Caco-2 (cell line): ENCODE measurements at regions not wholly inside any gene's neighbourhood (a gene's known extent, or its start where the extent isn't known, plus 50 kb on each side); places are given as distances from the start of the nearest gene placed in this dataset.

Experiments
- BruUV-seq: library from RNA; stranded (reverse); fragments of 400-500 nt; replicated peaks from 2 replicates; lab custom pipeline; 2021; lab: Mats Ljungman, UMichigan
- CTCF ChIA-PET: fragments of 300-600 bp; sonication (Branson Sonifier 250); formaldehyde crosslinking; loops from one replicate; lab custom pipeline; 2022; ENCODE audit warnings: antibody characterized with exemption; lab: Charles Lee
- POLR2A ChIA-PET: fragments of 300-600 bp; sonication (Branson Sonifier 250); formaldehyde crosslinking; loops from one replicate; lab custom pipeline; 2022; ENCODE audit warnings: antibody characterized with exemption; lab: Charles Lee
- DNase-seq, 2 experiments: peaks; one replicate each; pipeline versions ENCODE4 v3.0.0 to v3.0.0-alpha.2; 2020 to 2022
- H3K27me3 ChIP-seq: replicated peaks from 2 replicates; pipeline ENCODE4 v1.6.0; 2011; ENCODE audit warnings: low read length; ENCODE audit not compliant: control insufficient read depth, insufficient read depth
- H3K36me3 ChIP-seq: 2 replicates; pipeline ENCODE4 v1.5.1; 2011; ENCODE audit warnings: low read length; ENCODE audit not compliant: control insufficient read depth, insufficient read depth
- H3K4me1 ChIP-seq: fragments of 250-450 bp; sonication (Bioruptor Pico); 2 replicates; pipeline ENCODE4 v1.5.1; 2020; ENCODE audit warnings: mild to moderate bottlenecking
- H3K4me3 ChIP-seq: 2 replicates; pipeline ENCODE4 v1.5.1; 2011; ENCODE audit warnings: low read depth, mild to moderate bottlenecking, control low read depth, low read length
- H3K9me3 ChIP-seq: fragments of 250-450 bp; sonication (Bioruptor Pico); 2 replicates; pipeline ENCODE4 v1.5.1; 2020; ENCODE audit warnings: mild to moderate bottlenecking, moderate library complexity
- H3K27ac Mint-ChIP-seq: one replicate; pipeline ENCODE4 v1.8.0; 2022; ENCODE audit warnings: mixed read lengths; ENCODE audit not compliant: unreplicated experiment
- H3K27me3 Mint-ChIP-seq: one replicate; pipeline ENCODE4 v1.8.0; 2022; ENCODE audit warnings: mixed read lengths; ENCODE audit not compliant: insufficient read depth, unreplicated experiment
- H3K36me3 Mint-ChIP-seq: one replicate; pipeline ENCODE4 v1.8.0; 2022; ENCODE audit warnings: mild to moderate bottlenecking, mixed read lengths; ENCODE audit not compliant: insufficient read depth, unreplicated experiment
- H3K4me1 Mint-ChIP-seq: one replicate; pipeline ENCODE4 v1.8.0; 2022; ENCODE audit warnings: low read depth, mixed read lengths; ENCODE audit not compliant: unreplicated experiment
- H3K4me3 Mint-ChIP-seq: one replicate; pipeline ENCODE4 v1.8.0; 2022; ENCODE audit warnings: mild to moderate bottlenecking, moderate library complexity, mixed read lengths; ENCODE audit not compliant: unreplicated experiment
- H3K9me3 Mint-ChIP-seq: one replicate; pipeline ENCODE4 v1.8.0; 2022; ENCODE audit warnings: mixed read lengths; ENCODE audit not compliant: unreplicated experiment
- intact Hi-C: fragments of 100-400 bp; cut with micrococcal nuclease; formaldehyde crosslinking; loops from one replicate; pipeline ENCODE4 v1.10.0; 2022; ENCODE audit not compliant: unreplicated experiment
- TF ChIP-seq, protein P1 (sequence below), 2 experiments: fragments of 200-600 bp in 1 of 2; IDR thresholded peaks; 1 replicate in 1 of 2; 2 replicates in 1 of 2; pipeline versions ENCODE4 v1.5.1 to v1.8.0; 2011 to 2022; ENCODE audit warnings: antibody characterized with exemption in 1 of 2, control low read depth in 1 of 2, inconsistent platforms in 1 of 2, low read depth in 1 of 2, low read length in 1 of 2, mild to moderate bottlenecking in 1 of 2, moderate library complexity in 1 of 2; ENCODE audit not compliant: insufficient read depth in 1 of 2, severe bottlenecking in 1 of 2, unreplicated experiment in 1 of 2

DNA sequence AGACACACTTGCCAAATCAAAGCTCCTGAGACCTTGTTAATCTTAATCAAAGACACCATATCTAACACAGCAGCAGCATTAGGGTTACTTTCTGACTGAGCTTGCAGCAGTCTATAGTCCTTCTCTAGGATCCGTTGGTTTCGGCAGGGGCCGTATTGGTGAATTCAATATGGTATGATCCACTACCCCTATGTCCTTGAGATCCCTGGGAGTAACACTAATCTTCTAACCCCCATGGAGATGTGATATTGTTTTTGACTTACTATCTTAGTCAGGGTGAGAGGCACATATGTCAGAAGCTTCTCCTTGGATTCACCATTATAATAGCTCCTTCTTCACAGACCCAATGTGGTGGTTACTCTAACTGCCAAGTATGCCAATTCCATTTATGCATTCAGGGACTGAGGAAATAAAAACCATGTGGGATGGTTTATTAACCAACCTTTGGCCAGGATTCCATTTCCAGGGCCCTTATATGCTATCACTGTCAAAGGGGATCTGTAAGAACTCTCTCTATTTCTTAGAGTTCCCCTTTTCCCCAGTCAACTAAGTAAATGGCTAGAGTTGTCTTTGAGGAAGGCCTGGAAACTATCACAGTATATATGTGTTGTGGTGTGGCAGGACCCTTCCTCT is 673.6 kb upstream of the USP24 start:
- Mint-ChIP-seq H3K36me3 (no peaks in the 10 kb centered on the region), H3K27me3 (no peaks in the 10 kb centered on the region), H3K27ac (no peak overlapping the region), H3K4me3 (no peak overlapping the region), H3K9me3 (no peaks in the 10 kb centered on the region), H3K4me1 (no peaks in the 10 kb centered on the region)
- H3K9me3 ChIP-seq: no peaks in the 10 kb centered on the region
- no peaks in the 10 kb centered on the region for H3K4me1 ChIP-seq
- TF ChIP-seq, protein P1, sequence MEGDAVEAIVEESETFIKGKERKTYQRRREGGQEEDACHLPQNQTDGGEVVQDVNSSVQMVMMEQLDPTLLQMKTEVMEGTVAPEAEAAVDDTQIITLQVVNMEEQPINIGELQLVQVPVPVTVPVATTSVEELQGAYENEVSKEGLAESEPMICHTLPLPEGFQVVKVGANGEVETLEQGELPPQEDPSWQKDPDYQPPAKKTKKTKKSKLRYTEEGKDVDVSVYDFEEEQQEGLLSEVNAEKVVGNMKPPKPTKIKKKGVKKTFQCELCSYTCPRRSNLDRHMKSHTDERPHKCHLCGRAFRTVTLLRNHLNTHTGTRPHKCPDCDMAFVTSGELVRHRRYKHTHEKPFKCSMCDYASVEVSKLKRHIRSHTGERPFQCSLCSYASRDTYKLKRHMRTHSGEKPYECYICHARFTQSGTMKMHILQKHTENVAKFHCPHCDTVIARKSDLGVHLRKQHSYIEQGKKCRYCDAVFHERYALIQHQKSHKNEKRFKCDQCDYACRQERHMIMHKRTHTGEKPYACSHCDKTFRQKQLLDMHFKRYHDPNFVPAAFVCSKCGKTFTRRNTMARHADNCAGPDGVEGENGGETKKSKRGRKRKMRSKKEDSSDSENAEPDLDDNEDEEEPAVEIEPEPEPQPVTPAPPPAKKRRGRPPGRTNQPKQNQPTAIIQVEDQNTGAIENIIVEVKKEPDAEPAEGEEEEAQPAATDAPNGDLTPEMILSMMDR (IDR thresholded peaks at IDR 0.05; ENCODE audit: insufficient read depth in 1 of 2, low read depth in 1 of 2, low read length in 1 of 2, severe bottlenecking in 1 of 2, unreplicated experiment in 1 of 2): no peak
- ChIA-PET CTCF (no interaction called here), POLR2A (no interaction called here)
- no peak for DNase-seq
- H3K36me3 ChIP-seq: no peaks in the 10 kb centered on the region
- no peak overlapping the region for H3K4me3 ChIP-seq
- BruUV-seq: no TSS peak
- intact Hi-C loops: no loop called here
- no peaks in the 10 kb centered on the region for H3K27me3 ChIP-seq

DNA sequence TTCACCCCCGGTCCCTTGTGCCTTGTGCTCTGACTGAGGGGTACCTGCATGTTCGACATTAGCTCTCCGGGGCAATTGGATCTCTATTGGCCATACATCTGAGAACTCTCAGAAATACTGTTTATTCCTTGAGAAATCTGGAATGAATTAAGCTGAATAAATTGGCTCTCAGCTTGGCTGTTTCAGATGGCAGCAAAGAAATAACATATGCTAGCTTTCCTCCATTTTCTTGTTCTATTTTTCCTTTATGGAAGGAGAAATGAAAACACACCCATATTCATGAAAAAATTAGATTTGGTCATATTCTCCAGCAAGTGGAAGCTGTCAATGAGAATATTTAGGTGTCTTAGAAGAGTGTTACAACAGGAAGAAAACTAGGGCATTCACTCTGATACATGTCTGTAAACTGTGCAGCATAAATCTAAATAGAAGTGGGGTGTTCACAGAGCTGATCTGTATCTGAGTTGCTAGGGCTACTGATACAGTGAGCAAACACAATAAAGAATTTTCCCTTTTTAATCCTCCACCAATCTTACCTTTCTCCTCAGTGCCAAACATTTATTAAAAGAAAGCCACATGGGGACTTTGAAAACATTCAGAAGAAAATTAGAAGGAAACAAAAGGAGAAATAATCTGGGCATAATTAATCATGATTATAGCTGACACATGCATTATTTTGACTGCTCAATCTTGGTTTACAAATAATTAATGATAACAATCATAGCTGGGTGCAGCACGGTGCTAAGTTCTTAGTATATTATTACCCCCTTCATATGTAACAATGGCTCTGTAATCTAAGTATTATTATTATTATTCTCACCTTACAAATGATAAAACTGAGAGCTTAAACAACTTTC is 671.9 kb upstream of the USP24 start:
- Mint-ChIP-seq H3K27ac (no peak overlapping the region), H3K4me1 (no peaks in the 10 kb centered on the region), H3K27me3 (no peaks in the 10 kb centered on the region), H3K9me3 (no peaks in the 10 kb centered on the region), H3K4me3 (no peak overlapping the region), H3K36me3 (no peaks in the 10 kb centered on the region)
- intact Hi-C loops: no loop called here
- no peak for DNase-seq
- Histone ChIP-seq H3K27me3 (no peaks in the 10 kb centered on the region), H3K36me3 (no peaks in the 10 kb centered on the region), H3K9me3 (no peaks in the 10 kb centered on the region), H3K4me3 (no peak overlapping the region), H3K4me1 (no peaks in the 10 kb centered on the region)
- POLR2A ChIA-PET: no interaction called here
- no TSS peak for BruUV-seq
- CTCF ChIA-PET: no interaction called here
- TF ChIP-seq, protein P1 (IDR thresholded peaks at IDR 0.05; ENCODE audit: insufficient read depth in 1 of 2, low read depth in 1 of 2, low read length in 1 of 2, severe bottlenecking in 1 of 2, unreplicated experiment in 1 of 2): no peak

DNA sequence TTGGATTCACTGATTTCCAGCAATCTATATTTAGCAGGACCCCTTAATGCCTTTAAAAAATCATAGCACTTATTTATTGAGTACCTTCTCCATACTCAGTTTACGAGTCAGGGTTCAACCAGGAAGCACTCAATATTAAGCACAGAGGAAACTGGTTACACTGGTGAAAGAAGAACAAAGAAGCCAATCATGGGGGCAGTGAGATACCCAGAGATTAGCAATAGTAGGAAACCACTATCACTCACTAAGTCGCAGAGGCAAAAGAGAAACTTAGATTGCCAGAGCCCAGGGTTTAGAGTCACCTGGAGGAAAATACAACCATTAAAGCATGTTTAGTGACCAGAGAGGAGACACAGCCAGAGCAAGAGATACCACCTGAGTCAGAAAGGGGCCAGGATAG is 670.5 kb upstream of the USP24 start:
- TF ChIP-seq, protein P1 (IDR thresholded peaks at IDR 0.05; ENCODE audit: insufficient read depth in 1 of 2, low read depth in 1 of 2, low read length in 1 of 2, severe bottlenecking in 1 of 2, unreplicated experiment in 1 of 2): no peak
- BruUV-seq: no TSS peak
- DNase-seq: no peak
- ChIA-PET CTCF (no interaction called here), POLR2A (no interaction called here)
- H3K4me3 Mint-ChIP-seq: no peak overlapping the region
- Histone ChIP-seq H3K9me3 (no peaks in the 10 kb centered on the region), H3K4me1 (no peaks in the 10 kb centered on the region), H3K36me3 (no peaks in the 10 kb centered on the region), H3K27me3 (no peaks in the 10 kb centered on the region), H3K4me3 (no peak overlapping the region)
- intact Hi-C loops: no loop called here
- H3K4me1 Mint-ChIP-seq: no peaks in the 10 kb centered on the region
- H3K9me3 Mint-ChIP-seq: no peaks in the 10 kb centered on the region
- H3K27ac Mint-ChIP-seq: no peak overlapping the region
- no peaks in the 10 kb centered on the region for H3K36me3 Mint-ChIP-seq
- H3K27me3 Mint-ChIP-seq: no peaks in the 10 kb centered on the region
